Stimulated activated CD8-positive, alpha-beta memory T cell treated with anti-CD3 and anti-CD28 coated beads, Interleukin-7, amount 100 ng/mL, for 48 hours (primary cell): ENCODE measurements at regions not wholly inside any gene's neighbourhood (a gene's known extent, or its start where the extent isn't known, plus 50 kb on each side); places are given as distances from the start of the nearest gene placed in this dataset.
"Not testable (repeated sequence)": the region's sequence is repeated elsewhere in the genome, so short reads cannot be mapped to it uniquely, and the experiment has no call there.

ENCODE experiments used
- DNase-seq, 2 donors: peaks; one replicate each; pipeline ENCODE4 v3.0.0-alpha.2; 2020; ENCODE audit warnings: low read depth in 1 of 2; ENCODE audit errors: extremely low read depth in 1 of 2

GRCh38 chr16:16610389-16610967 lies 231.5 kb downstream of the NPIPA7 start:
- DNase-seq, result not testable (repeated sequence)

GRCh38 chr16:16613212-16613611 lies 234.3 kb downstream of the NPIPA7 start:
- not testable (repeated sequence) for DNase-seq

GRCh38 chr16:16614484-16614883 lies 235.5 kb downstream of the NPIPA7 start:
- DNase-seq, result not testable (repeated sequence)

- DNase-seq, result not testable (repeated sequence)
Measured at GRCh38 chr16:16618963-16619465, 240.1 kb downstream of the NPIPA7 start.

GRCh38 chr16:16624367-16624766 lies 245.4 kb downstream of the NPIPA7 start:
- not testable (repeated sequence) for DNase-seq

GRCh38 chr16:16625140-16625539 lies 246.2 kb downstream of the NPIPA7 start:
- DNase-seq, result not testable (repeated sequence)

- DNase-seq, result not testable (repeated sequence)
Measured at GRCh38 chr16:16627865-16628264, 248.9 kb downstream of the NPIPA7 start.

- DNase-seq, result not testable (repeated sequence)
Measured at GRCh38 chr16:16638231-16638630, 259.3 kb downstream of the NPIPA7 start.

GRCh38 chr16:16638714-16639113 lies 259.8 kb downstream of the NPIPA7 start:
- DNase-seq, result not testable (repeated sequence)

GRCh38 chr16:16643828-16644227 lies 264.9 kb downstream of the NPIPA7 start:
- DNase-seq, result not testable (repeated sequence)

- not testable (repeated sequence) for DNase-seq
Measured at GRCh38 chr16:16648002-16648401, 269.1 kb downstream of the NPIPA7 start.

- not testable (repeated sequence) for DNase-seq
Measured at GRCh38 chr16:16672180-16672812, 293.4 kb downstream of the NPIPA7 start.

GRCh38 chr16:16674820-16675219 lies 295.9 kb downstream of the NPIPA7 start:
- DNase-seq, result not testable (repeated sequence)

- DNase-seq, result not testable (repeated sequence)
Measured at GRCh38 chr16:16721849-16722248, 342.9 kb downstream of the NPIPA7 start.

GRCh38 chr16:16722666-16723065 lies 343.7 kb downstream of the NPIPA7 start:
- DNase-seq, result not testable (repeated sequence)

- not testable (repeated sequence) for DNase-seq
Measured at GRCh38 chr16:16723819-16724519, 345.0 kb downstream of the NPIPA7 start.

GRCh38 chr16:16727048-16727447 lies 348.1 kb downstream of the NPIPA7 start:
- DNase-seq, result not testable (repeated sequence)

- DNase-seq, result not testable (repeated sequence)
Measured at GRCh38 chr16:16742573-16742972, 363.6 kb downstream of the NPIPA7 start.

- not testable (repeated sequence) for DNase-seq
Measured at GRCh38 chr16:16754992-16755667, 376.2 kb downstream of the NPIPA7 start.

GRCh38 chr16:16763449-16763848 lies 384.5 kb downstream of the NPIPA7 start:
- no peak for DNase-seq

GRCh38 chr16:16770717-16771116 lies 391.8 kb downstream of the NPIPA7 start:
- not testable (repeated sequence) for DNase-seq
